GM18861 (cell line): ENCODE measurements at regions not wholly inside any gene's neighbourhood (a gene's known extent, or its start where the extent isn't known, plus 50 kb on each side); places are given as distances from the start of the nearest gene placed in this dataset.

Source experiments
- ATAC-seq: cut with Tn5 transposase; IDR thresholded peaks from one replicate; pipeline ENCODE4 v1.9.1; 2021; ENCODE audit not compliant: unreplicated experiment

DNA sequence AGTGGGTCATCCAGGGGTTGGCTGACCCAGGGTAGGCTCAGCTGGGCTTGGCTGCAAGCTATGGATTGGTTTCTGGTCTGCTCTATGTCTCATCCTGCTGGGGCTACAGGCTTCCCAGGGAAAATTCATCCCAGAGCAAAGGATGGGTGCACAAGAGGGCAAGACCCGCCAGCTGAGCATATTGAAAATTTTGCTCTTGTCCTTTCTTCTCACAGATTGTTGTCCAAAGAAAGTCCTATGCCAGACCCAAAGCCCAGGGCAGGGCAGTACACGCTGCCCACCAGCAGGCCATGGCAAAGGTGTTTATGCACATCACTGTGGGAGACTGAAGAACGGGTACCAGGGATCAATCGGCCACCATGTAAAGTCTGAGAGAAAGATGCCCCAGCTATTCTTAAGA, 95.3 kb upstream of the PARP11 start:
- no peak for ATAC-seq

DNA sequence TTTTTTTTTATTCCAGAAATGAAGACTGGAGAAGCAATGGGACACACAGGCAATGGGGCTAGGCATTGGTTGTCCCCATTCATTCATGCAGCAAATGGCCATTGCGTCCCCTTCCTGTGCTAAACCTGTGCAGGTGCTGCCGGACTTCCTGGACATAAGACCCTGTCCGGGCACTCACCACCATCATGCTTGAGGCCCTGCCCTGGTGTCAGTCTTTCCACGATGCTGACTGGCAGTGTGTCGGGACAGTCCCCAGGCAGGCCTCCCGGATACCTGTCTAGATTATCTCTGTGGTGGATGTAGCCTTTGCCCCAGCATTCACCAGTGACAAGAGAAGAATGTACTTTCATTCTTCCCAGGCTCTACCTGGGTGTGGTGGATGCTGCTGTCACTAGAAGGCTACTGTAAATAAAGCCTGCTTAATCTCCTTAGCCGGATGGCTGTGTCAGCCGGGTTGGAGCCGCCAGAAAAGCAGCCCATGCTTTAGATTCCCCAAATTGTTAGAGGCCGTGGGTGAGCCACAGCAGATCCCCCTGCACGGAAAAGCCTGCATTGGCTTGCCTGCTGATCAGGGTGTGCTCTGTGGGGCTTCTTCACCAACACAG, 94.5 kb upstream of the PARP11 start:
- no peak for ATAC-seq

DNA sequence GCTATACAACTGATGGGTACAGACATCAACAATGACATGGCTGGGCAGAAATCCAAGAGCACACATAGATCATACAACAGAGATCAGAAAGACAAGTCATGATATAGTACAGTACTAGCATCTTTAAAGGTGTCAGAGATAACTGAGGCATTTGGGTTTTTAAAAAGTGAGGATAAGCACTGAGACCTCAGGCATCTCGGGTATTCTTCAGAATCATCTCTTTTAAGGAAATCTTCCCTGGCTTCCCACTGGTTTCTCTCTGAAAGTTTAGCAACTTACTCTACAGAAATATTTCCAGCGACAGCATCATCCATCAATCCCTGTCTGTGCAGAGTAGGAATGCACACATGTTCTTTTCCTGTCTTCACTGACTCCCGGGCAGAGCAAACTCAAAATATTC, 93.2 kb upstream of the PARP11 start:
- ATAC-seq: no peak

GRCh38 chr12:3965046-3965445, 91.8 kb upstream of the PARP11 start:
- no peak for ATAC-seq

- ATAC-seq: no peak
Measured at GRCh38 chr12:3964439-3964838, 91.2 kb upstream of the PARP11 start.

DNA sequence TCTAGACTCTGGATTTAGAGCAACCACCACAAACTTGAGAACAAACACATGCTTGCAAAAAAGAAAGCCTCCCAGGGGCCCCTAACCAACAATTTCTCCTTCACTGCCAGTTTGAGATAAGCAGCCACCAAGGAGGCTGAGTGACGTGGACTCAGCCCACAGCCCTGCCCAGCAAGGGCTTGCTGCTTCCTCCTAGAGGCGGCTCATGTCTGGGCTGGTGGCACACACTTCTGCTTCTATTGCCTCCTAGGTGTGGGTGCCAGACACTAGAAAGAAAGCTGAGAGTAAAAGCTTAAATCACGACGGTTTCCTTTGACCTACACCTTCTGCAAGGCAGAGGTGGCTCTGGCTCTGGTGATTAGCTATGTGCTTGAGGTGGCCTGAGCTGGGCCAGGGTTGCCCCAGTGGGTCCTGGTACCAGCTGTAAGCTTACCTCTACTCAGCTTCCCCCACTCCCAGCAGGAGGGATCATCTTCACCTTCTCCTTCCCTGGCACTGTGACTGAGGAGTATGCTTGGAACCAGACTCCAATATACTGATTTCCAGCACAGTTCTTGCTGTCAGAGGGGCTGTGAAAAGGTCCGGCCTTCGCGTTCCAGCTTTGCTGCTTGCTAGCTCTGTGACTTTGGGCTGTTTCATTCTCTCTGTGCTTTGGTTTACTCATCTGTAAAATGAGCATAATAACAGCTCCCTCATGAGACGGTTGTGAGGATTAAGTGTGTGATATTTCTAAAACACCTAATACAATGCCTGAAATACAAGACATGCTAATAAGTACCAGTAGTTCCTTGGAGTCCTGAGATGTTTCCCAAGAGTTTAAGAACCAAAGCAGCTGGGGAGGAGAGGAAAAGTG, 89.7 kb upstream of the PARP11 start:
- ATAC-seq: no peak

DNA sequence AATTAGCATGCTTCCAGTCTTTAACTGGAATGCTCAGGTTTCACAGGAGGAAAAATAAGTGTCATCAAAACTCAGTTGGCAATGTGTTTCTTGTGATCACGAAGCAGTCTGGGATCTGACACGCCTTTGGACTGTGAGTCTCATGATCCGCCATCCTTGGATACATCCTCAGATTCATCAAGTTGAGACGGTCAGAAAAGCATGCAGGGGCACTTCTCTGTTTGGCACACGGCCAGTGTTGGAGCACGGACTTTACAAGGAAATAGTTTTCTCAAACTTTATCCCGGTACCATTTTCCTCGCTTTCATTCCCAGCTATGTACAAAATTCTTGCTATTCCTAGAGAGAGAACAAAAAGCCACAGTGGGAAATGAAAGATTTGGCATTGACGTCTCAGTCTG, 88.4 kb upstream of the PARP11 start:
- ATAC-seq: no peak

DNA sequence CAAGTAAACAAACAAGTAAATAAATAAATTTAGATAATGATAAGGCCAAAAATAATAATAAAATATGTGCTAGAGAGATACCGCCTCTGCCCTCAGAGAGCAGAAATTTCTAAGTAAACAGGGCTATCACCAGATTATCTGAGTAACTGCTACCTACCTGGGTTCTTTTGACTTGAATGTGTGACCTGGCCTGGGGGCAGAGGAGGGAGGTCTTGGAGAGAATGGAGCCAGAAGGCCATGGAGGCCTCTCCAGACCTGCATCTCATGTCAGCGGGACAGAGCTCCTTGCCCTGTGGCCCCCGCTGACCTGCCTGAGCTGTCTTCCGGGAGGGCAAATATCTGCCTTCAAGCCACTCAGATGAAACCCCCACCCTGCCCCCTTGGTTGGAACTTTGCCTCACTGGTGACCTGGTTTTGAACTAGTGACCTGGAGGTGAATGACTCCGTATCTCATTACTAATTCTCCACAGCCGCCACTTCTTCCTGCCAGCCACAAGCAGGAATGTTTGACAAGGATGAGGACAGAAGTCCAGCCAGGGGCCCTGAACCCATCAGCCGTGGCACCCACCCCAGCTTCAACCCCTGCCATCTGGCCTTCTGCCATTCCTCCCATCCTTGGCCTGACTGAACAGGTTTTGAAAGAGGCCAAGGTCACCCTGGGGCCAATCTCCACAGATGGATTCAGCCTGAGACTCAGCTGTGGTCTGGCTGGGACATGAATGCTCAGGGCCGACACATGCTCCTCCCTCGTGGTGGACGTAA, 86.8 kb upstream of the PARP11 start:
- ATAC-seq: no peak

GRCh38 chr12:3958534-3958933, 85.3 kb upstream of the PARP11 start:
- ATAC-seq: no peak

GRCh38 chr12:3951380-3952135, 78.4 kb upstream of the PARP11 start:
- no peak for ATAC-seq

DNA sequence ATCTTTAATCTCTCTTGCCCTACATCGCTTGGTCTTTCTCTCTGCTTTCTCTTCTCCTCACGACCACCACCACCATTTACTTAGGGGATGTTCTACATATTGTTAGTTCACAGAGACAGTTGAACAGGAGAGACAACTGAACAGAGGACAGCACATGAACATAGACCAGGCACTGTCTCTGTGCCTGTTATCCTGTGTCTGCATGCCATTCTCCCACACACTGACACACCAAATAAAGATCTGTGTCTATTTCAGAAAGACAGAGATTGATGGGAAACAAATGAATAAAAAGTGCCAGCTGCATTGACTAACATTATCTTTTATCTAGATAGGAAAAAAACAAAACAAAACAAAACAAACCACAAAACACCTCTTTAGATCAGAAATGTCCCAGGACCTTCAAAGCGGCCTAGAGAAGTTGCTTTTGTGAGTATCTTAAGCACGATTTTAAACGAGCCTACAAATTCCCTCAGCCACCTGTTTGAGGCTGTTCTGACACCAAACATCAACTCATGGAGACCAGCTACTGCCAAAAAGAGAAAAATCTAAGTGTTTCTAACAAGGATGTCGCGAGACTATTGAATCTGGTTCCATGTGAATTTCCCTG, 77.6 kb upstream of the PARP11 start:
- ATAC-seq: no peak

GRCh38 chr12:3947781-3948180, 74.6 kb upstream of the PARP11 start:
- ATAC-seq: no peak

DNA sequence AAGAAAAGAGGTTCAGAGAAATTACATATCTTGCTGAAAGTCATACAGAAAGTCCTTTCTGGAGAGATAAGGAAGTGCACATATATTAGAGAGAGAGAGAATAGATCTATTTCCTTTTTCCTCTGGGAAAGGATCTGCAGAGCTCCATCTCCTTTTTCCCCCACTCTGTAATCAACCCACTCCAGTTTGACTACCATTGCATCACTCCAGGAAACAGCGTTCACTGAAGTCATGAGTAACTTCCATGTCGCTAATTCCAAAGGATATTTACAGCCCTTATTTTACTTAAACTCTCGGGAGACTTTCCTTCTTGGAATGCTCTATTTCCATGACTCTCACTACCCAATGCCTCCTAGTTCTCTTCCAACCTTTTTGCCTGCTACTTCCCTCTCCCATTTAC, 72.5 kb upstream of the PARP11 start:
- ATAC-seq: no peak

DNA sequence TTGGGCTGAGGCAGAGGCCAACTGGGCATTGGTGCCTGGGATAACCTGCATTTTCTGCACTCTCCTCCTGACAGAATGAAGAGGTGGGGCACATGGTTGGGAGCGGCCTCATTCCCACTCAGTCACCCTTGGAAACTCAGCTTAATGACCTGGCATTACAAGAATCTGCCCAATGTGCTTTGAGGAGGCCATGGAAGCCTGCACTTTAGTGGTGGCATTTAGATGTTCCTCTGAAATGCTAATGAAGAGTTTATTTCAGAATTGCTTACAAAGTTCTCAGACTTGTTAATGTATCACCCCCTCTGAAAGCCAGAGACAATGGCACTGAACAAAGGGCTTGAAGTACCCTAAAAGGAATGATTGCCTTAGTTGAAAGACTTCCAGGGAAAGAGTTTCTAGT, 71.4 kb upstream of the PARP11 start:
- no peak for ATAC-seq

DNA sequence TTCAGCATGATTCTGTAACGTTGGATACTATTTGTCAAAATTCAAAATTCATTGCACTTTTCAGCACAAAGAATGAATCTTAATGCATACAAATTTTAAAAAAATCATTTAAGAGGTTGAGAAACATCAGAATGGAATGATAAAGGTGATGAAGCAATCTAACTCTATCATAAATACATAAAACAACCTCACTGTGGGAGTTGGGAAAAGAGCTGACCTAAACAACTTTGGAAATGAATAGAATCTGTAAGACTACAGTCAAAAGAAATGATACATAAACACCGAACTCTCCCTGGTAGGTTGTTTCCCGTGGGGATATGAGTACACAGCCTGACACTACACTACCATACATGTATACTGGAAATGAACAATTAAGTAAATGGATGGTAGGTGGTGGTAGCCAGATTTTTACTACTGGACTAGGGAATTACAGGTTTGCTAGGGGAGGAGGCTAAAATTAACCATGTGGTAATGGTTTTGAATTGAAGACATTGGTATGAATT, 64.9 kb upstream of the PARP11 start:
- no peak for ATAC-seq

DNA sequence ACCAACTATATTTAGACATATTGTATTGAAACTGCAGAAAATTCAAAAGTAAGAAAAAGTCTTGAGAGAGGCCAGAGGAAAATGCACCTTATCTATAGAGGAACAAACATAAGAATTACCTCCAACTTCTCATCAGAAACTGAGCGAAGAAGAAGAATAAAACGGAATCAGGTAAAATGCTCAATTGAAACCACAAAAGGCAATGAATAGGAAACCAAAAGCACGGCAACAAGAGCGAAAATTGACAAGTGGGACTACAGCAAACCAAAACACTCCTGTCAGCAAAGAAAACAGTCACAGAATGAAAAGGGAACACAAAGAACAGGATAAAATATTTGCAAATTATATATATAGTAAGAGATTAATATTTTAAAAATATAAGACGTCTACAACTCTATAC, 61.9 kb upstream of the PARP11 start:
- ATAC-seq: no peak

GRCh38 chr12:3933819-3934192, 60.6 kb upstream of the PARP11 start:
- ATAC-seq: no peak

- ATAC-seq: no peak
Measured at GRCh38 chr12:3933074-3933818, 60.0 kb upstream of the PARP11 start.

DNA sequence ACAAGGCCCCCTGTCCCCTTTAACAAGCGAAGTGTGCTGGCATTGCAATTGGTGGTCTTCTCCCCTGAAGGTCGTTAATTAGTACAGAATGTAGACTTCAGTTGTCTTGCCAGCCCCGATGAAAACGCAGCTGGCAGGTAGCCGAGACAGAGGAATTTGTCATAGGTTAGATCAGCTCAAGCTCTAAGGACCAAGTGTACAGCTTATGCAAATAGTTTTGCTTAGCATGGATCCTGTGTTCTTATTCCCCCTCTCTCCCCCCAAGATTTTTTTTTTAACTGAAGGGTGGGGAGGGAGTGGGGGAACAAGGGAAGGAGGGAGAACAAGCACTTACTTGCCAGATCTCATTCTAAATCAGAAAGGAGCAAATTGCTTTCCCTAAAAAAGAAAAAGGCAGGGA, 58.6 kb upstream of the PARP11 start:
- no peak for ATAC-seq

- ATAC-seq: no peak
Measured at GRCh38 chr12:3931206-3931605, 58.0 kb upstream of the PARP11 start.
